Small intestine (tissue), 7 donors: ENCODE measurements at regions not wholly inside any gene's neighbourhood (a gene's known extent, or its start where the extent isn't known, plus 50 kb on each side); places are given as distances from the start of the nearest gene placed in this dataset.
"Not testable (repeated sequence)": the region's sequence is repeated elsewhere in the genome, so short reads cannot be mapped to it uniquely, and the experiment has no call there.

Experiments used
- DNase-seq, 2 donors: peaks; one replicate each; pipeline versions ENCODE4 v3.0.0 to v3.0.0-alpha.2; 2013
- FAIRE-seq: peaks from 2 replicates; lab custom pipeline; 2012; peaks lifted over from hg19 to GRCh38; lab: Jason Lieb, UNC
- H3K27ac ChIP-seq, 3 donors: one replicate each; pipeline ENCODE4 v1.5.1; 2013; ENCODE audit warnings: low read length in 2 of 3, mild to moderate bottlenecking in 2 of 3, control low read depth in 1 of 3, inconsistent platforms in 1 of 3, low read depth in 1 of 3, moderate library complexity in 1 of 3
- H3K27me3 ChIP-seq, 3 donors: one replicate each; pipeline ENCODE4 v1.6.1; 2013; ENCODE audit warnings: low read length in 3 of 3, inconsistent platforms in 1 of 3; ENCODE audit not compliant: control insufficient read depth in 3 of 3, insufficient read depth in 3 of 3
- H3K36me3 ChIP-seq, 3 donors: one replicate each; pipeline ENCODE4 v1.6.1; 2013; ENCODE audit warnings: low read length in 3 of 3, inconsistent platforms in 1 of 3, low read depth in 1 of 3, mild to moderate bottlenecking in 1 of 3, moderate library complexity in 1 of 3; ENCODE audit not compliant: control insufficient read depth in 3 of 3, insufficient read depth in 2 of 3
- H3K4me1 ChIP-seq, 3 donors: one replicate each; pipeline ENCODE4 v1.6.1; 2013; ENCODE audit warnings: low read length in 2 of 3, inconsistent platforms in 1 of 3, low read depth in 1 of 3, mild to moderate bottlenecking in 1 of 3, moderate library complexity in 1 of 3; ENCODE audit not compliant: control insufficient read depth in 3 of 3, insufficient read depth in 2 of 3
- H3K4me3 ChIP-seq, 3 donors: one replicate each; pipeline ENCODE4 v1.5.1; 2013; ENCODE audit warnings: low read length in 3 of 3, control low read depth in 1 of 3, inconsistent platforms in 1 of 3, low read depth in 1 of 3, mild to moderate bottlenecking in 1 of 3, moderate library complexity in 1 of 3
- H3K9me3 ChIP-seq, 2 donors: one replicate each; pipeline ENCODE4 v1.6.1; 2013; ENCODE audit warnings: low read depth in 1 of 2, low read length in 1 of 2; ENCODE audit not compliant: control insufficient read depth in 2 of 2, insufficient read depth in 1 of 2
- WGBS, 3 donors: extraction: QIAGEN DNeasy Blood & Tissue Kit; methylation state at CpG; one replicate each; pipeline ENCODE4 v1.1.7; 2013; 5-methylcytosine and 5-hydroxymethylcytosine counted together
- donor health status: healthy with polysubstance abuse.
- donor health status: control.
- donor health status: control.
- donor health status: Bipolar disorder and iron deficiency.
- donor health status: healthy.

DNA sequence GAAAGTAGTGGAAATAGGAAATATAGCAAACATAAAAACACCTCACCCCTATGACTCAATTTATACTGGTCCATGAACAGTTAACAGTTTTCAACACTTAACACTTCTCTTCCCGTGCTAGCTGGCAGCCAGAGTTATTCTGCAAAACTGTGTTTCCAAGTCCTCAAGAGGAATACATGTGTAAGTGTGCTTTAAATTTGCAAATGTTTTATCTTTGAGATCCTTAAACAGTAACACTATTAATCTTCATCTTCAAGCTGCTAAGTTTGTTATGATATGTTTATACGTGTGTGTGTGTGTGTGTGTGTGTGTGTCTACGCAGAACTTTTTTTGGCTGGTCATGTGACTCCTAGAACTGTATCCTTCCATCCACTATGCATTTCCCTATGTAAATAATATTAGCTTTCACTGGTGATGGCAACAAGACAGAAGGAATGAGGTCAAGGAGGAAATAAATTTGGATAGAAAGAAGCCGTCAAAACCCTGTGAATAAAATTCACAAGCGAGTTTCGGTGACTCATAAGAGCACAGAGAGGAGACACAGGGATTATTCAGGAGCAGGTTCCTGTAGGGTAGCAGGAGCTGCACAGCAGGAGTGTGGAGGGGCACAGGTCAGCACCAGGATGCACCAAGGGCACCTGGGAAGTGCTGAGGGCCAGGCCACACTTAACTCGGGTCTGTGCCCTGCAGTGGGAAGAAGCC lies 105.9 kb upstream of the ETV6 start:
- no peak for DNase-seq
- 65 to 81% (median 78%) methylated on average over 7 of the region's 7 CpGs for WGBS, 3 donors

DNA sequence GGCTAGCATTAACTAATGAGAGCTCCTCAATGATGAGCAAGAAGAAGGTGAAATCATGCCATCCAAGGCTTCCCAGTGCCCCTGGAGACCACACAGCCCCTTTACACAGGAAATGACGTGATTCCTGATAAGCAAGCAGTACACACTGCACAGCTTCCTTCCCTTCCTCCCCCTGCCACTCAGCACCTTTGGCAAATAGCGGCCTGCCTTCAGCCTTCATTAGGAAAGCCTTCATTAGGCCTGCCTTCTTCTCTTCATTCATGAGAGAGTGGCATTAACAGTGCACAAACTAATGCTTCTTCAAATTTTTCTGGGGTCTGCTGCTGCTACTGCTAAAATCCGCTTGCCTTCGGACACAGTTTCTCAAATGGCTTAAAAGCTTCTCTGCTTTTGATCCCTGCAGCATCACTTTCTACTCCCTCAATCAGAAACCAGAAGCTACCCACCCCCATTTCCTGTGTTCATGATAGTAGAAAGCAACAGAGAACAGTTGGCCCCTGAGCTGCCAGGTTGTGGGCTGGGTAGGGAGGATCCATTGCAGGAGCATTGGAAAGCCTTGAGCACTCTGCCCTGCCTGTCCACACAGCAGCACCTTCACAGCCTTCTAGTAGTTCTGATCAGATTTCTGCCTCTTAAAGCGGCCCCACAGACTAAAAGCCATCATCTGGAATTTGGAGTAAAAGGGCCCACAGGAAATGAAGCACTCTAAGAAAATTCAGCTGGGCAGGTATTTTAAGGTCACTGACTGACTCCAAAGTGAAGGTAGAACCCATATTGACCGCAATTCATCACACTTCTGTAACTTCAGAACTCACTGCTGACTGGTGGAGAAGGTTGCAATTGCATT lies 103.8 kb upstream of the ETV6 start:
- no peaks in the 10 kb centered on the region for H3K9me3 ChIP-seq
- DNase-seq (peak in 1 of 2 donors; percentile 17), FAIRE-seq (no peak)
- H3K27ac ChIP-seq: no peak overlapping the region
- H3K4me1 ChIP-seq: peaks cover 0 to 2% (median 0%) of the 10 kb centered on the region in 3 donors
- H3K27me3 ChIP-seq: no peaks in the 10 kb centered on the region
- H3K4me3 ChIP-seq: no peak overlapping the region
- no peaks in the 10 kb centered on the region for H3K36me3 ChIP-seq
- WGBS, 3 donors: 48 to 59% (median 56%) methylated on average over 6 of the region's 6 CpGs

More for the DNA sequence above, 105.9 kb upstream of the ETV6 start:
- H3K4me3 ChIP-seq: no peak overlapping the region
- no peak overlapping the region for H3K27ac ChIP-seq
- no peaks in the 10 kb centered on the region for H3K36me3 ChIP-seq
- FAIRE-seq: no peak
- H3K4me1 ChIP-seq: peaks cover 0 to 2% (median 0%) of the 10 kb centered on the region in 3 donors
- H3K27me3 ChIP-seq: no peaks in the 10 kb centered on the region
- no peaks in the 10 kb centered on the region for H3K9me3 ChIP-seq

DNA sequence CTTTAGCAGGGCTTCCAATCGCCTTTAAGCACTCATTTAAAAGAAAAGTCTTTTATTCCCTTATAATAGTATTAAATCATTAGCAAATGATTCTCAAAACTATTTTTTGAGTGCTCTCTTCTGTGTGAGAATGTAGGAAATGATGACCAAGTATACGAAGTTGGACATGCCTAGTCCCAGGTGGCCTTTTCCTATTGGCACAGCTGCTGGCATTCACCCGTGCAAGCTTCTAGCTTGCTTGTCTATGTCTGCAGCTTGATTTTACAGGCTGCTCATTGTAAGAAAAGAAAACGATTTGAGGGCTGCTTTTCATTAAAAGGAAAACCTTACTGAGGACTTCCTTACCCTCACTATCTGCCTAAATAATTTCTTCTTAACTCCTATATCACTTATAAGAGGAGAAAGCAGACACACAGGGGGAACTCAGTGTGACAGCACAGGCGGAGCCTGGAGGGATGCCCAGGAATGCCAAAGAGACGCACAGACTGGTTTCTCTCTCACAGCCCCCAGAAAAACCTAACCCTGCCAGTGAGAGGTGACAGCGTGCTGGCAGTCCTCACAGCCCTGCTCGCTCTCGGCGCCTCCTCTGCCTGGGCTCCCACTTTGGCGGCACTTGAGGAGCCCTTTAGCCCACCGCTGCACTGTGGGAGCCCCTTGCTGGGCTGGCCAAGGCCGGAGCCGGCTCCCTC lies 102.7 kb upstream of the ETV6 start:
- not testable (repeated sequence) for H3K27me3 ChIP-seq, H3K4me1 ChIP-seq, H3K9me3 ChIP-seq, H3K36me3 ChIP-seq, H3K27ac ChIP-seq, DNase-seq, FAIRE-seq
- 77 to 80% (median 77%) methylated on average over 11 to 14 of the region's 14 CpGs for WGBS, 3 donors
- H3K4me3 ChIP-seq: peak overlapping the region in 1 of 3 donors; percentile 38

DNA sequence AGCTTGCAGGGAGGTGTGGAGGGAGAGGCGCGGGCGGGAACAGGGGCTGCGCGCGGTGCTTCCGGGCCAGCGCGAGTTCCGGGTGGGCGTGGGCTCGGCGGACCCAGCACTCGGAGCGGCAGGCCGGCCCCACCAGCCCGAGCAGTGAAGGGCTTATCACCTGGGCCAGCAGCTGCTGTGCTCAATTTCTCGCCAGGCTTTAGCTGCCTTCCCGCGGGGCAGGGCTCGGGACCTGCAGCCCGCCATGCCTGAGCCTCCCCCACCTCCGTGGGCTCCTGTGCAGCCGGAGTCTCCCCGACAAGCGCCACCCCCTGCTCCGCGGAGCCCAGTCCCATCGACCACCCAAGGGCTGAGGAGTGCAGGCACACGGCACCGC lies 102.2 kb upstream of the ETV6 start:
- not testable (repeated sequence) for H3K9me3 ChIP-seq, H3K27me3 ChIP-seq, H3K4me1 ChIP-seq, H3K27ac ChIP-seq, H3K36me3 ChIP-seq, FAIRE-seq, DNase-seq
- 94 to 97% (median 95%) methylated on average over 23 to 31 of the region's 31 CpGs for WGBS, 3 donors
- peak overlapping the region in 1 of 3 donors; percentile 38 for H3K4me3 ChIP-seq

DNA sequence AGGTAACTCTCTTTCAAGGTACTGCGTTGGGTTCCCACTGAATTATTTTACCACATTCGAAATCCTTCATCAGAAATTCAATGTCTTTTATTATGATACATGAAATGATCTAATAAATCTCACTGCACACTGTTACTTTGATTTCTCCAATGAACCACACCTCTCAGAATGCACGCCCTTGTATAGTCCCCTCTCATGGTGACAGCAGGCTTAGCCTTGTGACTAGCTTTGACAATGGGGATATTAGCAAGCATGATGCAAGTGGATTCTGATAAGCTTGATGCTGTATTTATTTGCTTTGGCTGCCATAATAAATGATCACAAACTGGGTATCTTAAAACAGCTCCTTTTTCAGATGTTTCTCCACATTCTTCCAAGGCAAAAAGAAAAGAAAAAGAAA lies 100.4 kb upstream of the ETV6 start:
- no peaks in the 10 kb centered on the region for H3K27me3 ChIP-seq
- WGBS, 3 donors: 76 to 88% (median 78%) methylated on average over 3 of the region's 3 CpGs
- no peak for FAIRE-seq

DNA sequence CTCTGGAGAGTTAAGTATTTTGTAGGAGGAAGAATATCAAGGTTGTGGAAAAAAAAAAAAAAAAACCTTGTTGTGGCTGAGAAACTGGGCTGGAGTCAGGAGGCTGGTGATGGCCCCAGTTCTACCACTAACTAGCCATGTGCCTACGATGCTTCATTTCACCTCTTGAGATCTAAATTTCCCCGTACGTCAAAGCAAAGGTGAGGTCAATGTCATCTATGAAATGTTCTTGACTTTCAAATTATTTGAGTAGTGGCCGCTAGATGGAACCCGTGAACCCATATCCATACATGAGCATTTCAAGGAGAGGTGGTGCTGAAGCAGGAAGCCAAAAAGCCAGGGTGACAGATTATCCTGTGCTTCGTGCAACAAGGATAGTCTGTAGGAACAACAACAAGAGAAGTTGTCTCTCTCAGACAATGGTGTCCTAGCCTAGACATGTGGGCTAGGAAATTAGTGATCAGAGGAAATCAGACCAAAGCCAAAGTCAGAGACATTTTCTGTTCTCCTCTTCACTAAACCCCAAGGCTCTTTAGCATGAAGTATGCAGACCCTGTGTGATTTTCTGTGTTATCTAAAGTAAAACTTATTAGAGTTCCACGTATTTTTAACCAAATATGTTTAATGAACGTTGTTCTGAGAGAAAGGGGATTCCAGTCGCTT lies 95.5 kb upstream of the ETV6 start:
- 14 to 19% (median 16%) methylated on average over 9 of the region's 9 CpGs for WGBS, 3 donors
- no peak overlapping the region for H3K27ac ChIP-seq
- DNase-seq (peak; percentile 64 to 65), FAIRE-seq (no peak)
- no peaks in the 10 kb centered on the region for H3K4me1 ChIP-seq
- H3K27me3 ChIP-seq: no peaks in the 10 kb centered on the region
- no peaks in the 10 kb centered on the region for H3K36me3 ChIP-seq
- no peaks in the 10 kb centered on the region for H3K9me3 ChIP-seq
- no peak overlapping the region for H3K4me3 ChIP-seq

More for the DNA sequence above, 100.4 kb upstream of the ETV6 start:
- Histone ChIP-seq H3K4me1 (peaks cover 0 to 2% (median 0%) of the 10 kb centered on the region in 3 donors), H3K27ac (no peak overlapping the region), H3K4me3 (no peak overlapping the region), H3K36me3 (no peaks in the 10 kb centered on the region), H3K9me3 (no peaks in the 10 kb centered on the region)
- no peak for DNase-seq

DNA sequence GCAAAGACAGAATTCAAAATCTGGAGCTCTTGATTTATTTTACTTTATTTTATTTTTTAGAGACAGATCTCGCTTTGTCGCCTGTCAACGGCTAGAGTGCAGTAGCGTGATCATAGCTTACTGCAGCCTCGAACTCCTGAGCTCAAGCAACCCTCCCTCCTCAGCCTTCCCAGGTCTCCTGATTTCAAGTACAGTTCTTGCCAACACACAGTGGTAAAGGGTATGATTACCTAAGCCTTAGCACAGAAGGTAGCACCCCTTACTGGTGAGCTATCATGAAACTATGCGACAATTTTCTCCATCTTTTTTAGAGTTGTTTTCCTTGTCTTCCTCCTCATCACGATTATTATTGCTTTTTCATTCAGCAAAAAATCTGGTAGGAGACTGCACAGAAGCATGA lies 94.3 kb upstream of the ETV6 start:
- Histone ChIP-seq H3K36me3 (no peaks in the 10 kb centered on the region), H3K27ac (no peak overlapping the region), H3K27me3 (no peaks in the 10 kb centered on the region), H3K9me3 (no peaks in the 10 kb centered on the region), H3K4me3 (no peak overlapping the region), H3K4me1 (no peaks in the 10 kb centered on the region)
- FAIRE-seq: no peak
- no peak for DNase-seq
- 89 to 91% (median 90%) methylated on average over 7 of the region's 7 CpGs for WGBS, 3 donors
